Lung (tissue), 11 donors: ENCODE measurements at regions not wholly inside any gene's neighbourhood (a gene's known extent, or its start where the extent isn't known, plus 50 kb on each side); places are given as distances from the start of the nearest gene placed in this dataset.

Experiments
- ATAC-seq: fragments of 200-7000 bp; cut with Tn5 transposase; one replicate; pipeline ENCODE4 v1.9.1; 2020; ENCODE audit warnings: moderate number of reproducible peaks; ENCODE audit not compliant: insufficient read depth, low FRiP score
- DNase-seq, 3 donors: peaks; one replicate each; pipeline ENCODE4 v3.0.0-alpha.2; 2013 to 2017
- H3K27ac ChIP-seq, 2 donors: one replicate each; pipeline ENCODE4 v1.5.1; 2013; ENCODE audit warnings: mild to moderate bottlenecking in 2 of 2, moderate library complexity in 2 of 2, control low read depth in 1 of 2, inconsistent platforms in 1 of 2, low read depth in 1 of 2, low read length in 1 of 2
- H3K27me3 ChIP-seq, 3 donors: one replicate each; pipeline ENCODE4 v1.5.1; 2013; ENCODE audit warnings: low read length in 2 of 3; ENCODE audit not compliant: control insufficient read depth in 3 of 3, insufficient read depth in 3 of 3
- H3K36me3 ChIP-seq, 4 donors: one replicate each; pipeline ENCODE4 v1.5.1; 2013; ENCODE audit warnings: low read length in 4 of 4, mild to moderate bottlenecking in 1 of 4, moderate library complexity in 1 of 4; ENCODE audit not compliant: control insufficient read depth in 4 of 4, insufficient read depth in 4 of 4
- H3K4me1 ChIP-seq, 5 donors: one replicate each; pipeline ENCODE4 v1.5.1; 2013; ENCODE audit warnings: low read length in 5 of 5, mild to moderate bottlenecking in 2 of 5, moderate library complexity in 1 of 5; ENCODE audit not compliant: control insufficient read depth in 5 of 5, insufficient read depth in 5 of 5
- H3K4me3 ChIP-seq: one replicate; pipeline ENCODE4 v1.5.1; 2013; ENCODE audit warnings: mild to moderate bottlenecking, control low read depth, moderate library complexity
- H3K9ac ChIP-seq, 2 donors: one replicate each; pipeline ENCODE4 v1.5.1; 2013; ENCODE audit warnings: low read length in 2 of 2, control low read depth in 1 of 2; ENCODE audit not compliant: insufficient read depth in 1 of 2
- H3K9me3 ChIP-seq, 4 donors: one replicate each; pipeline ENCODE4 v1.5.1; 2013; ENCODE audit warnings: low read length in 3 of 4, mild to moderate bottlenecking in 1 of 4, moderate library complexity in 1 of 4; ENCODE audit not compliant: control insufficient read depth in 4 of 4, insufficient read depth in 3 of 4
- CTCF ChIP-seq: IDR thresholded peaks from 2 replicates; pipeline ENCODE4 v1.5.1; 2012; ENCODE audit warnings: mild to moderate bottlenecking; ENCODE audit errors: control extremely low read depth, extremely low read depth
- WGBS, 2 donors: extraction: QIAGEN DNeasy Blood & Tissue Kit; methylation state at CpG; one replicate each; pipeline ENCODE4 v1.1.7; 2013; 5-methylcytosine and 5-hydroxymethylcytosine counted together
- donor health status: control.
- donor health status: control.
- donor health status: Bipolar disorder and iron deficiency.
- donor health status: healthy.
- donor health status: DM: yes; HTN: yes; CAD: no.

DNA sequence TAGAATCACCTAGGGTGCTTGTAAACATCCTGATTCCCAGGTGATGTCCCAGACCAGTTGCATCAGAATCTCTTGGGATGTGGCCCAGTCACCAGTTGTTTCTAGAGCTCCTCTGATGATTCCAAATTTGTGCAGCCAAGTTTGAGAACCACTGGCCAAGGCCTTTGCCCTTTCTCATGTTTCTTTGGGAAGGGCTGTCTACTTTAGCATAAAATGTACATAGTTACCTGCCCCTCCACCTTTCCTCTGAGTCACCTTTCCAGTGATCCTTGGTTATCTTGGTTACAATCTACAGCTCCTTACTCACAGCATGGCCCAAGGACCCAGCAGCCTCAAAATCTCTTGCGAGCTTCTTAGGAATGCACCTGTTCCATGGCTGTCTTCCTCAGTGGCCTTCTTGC, 206.2 kb upstream of the ADRA1D start:
- no peak for TF ChIP-seq CTCF
- DNase-seq, result no peak
- Histone ChIP-seq H3K9ac (no peak overlapping the region), H3K27me3 (no peaks in the 10 kb centered on the region), H3K4me3 (no peak overlapping the region), H3K9me3 (no peaks in the 10 kb centered on the region), H3K4me1 (peaks cover 0 to 21% (median 2%) of the 10 kb centered on the region in 5 donors), H3K36me3 (no peaks in the 10 kb centered on the region), H3K27ac (no peak overlapping the region)
- 92 to 94% methylated on average over 1 of the region's 1 CpG for WGBS, 2 donors
- ATAC-seq, result no peak

- no peak for ATAC-seq
- Histone ChIP-seq H3K9ac (no peak overlapping the region), H3K27ac (no peak overlapping the region), H3K36me3 (no peaks in the 10 kb centered on the region), H3K4me1 (peaks cover 0 to 27% (median 3%) of the 10 kb centered on the region in 5 donors), H3K4me3 (no peak overlapping the region), H3K27me3 (no peaks in the 10 kb centered on the region), H3K9me3 (no peaks in the 10 kb centered on the region)
- DNase-seq, result no peak
- 49 to 65% methylated on average over 4 of the region's 4 CpGs for WGBS, 2 donors
- TF ChIP-seq CTCF, result no peak
These were observed 205.0 kb upstream of the ADRA1D start for GRCh38 chr20:4454111-4454510.

- H3K4me1 ChIP-seq, result peaks cover 0 to 27% (median 3%) of the 10 kb centered on the region in 5 donors
- DNase-seq (peak in 2 of 3 donors; percentile 61 to 67), ATAC-seq (no peak)
- H3K4me3 ChIP-seq, result no peak overlapping the region
- no peak for TF ChIP-seq CTCF
- no peaks in the 10 kb centered on the region for H3K36me3 ChIP-seq
- H3K27ac ChIP-seq, result no peak overlapping the region
- H3K9ac ChIP-seq, result no peak overlapping the region
- H3K9me3 ChIP-seq, result no peaks in the 10 kb centered on the region
- 88 to 93% methylated on average over 1 of the region's 1 CpG for WGBS, 2 donors
- H3K27me3 ChIP-seq, result no peaks in the 10 kb centered on the region
These were observed 204.3 kb upstream of the ADRA1D start for GRCh38 chr20:4453359-4453758.

GRCh38 chr20:4451487-4452081, 202.5 kb upstream of the ADRA1D start:
- no peaks in the 10 kb centered on the region for H3K36me3 ChIP-seq
- H3K9me3 ChIP-seq, result no peaks in the 10 kb centered on the region
- H3K27ac ChIP-seq, result no peak overlapping the region
- DNase-seq (no peak), ATAC-seq (no peak)
- no peaks in the 10 kb centered on the region for H3K27me3 ChIP-seq
- WGBS, 2 donors, result 68 to 84% methylated on average over 2 of the region's 2 CpGs
- no peak for TF ChIP-seq CTCF
- no peak overlapping the region for H3K4me3 ChIP-seq
- peaks cover 0 to 27% (median 3%) of the 10 kb centered on the region in 5 donors for H3K4me1 ChIP-seq
- no peak overlapping the region for H3K9ac ChIP-seq
